ENCODE measurements at regions not wholly inside any gene's neighbourhood (a gene's known extent, or its start where the extent isn't known, plus 50 kb on each side); places are given as distances from the start of the nearest gene placed in this dataset.
A peak's percentile ranks its signal among the peaks of the same experiment; 100 is the strongest.
"Not testable (repeated sequence)": the region's sequence is repeated elsewhere in the genome, so short reads cannot be mapped to it uniquely, and the experiment has no call there.

- no peak for DNase-seq
Observed at GRCh38 chrX:113996781-113997180, 587.1 kb upstream of the HTR2C start.

GRCh38 chrX:113991720-113992119 lies 592.2 kb upstream of the HTR2C start:
- DNase-seq = not testable (repeated sequence)

GRCh38 chrX:113990669-113991068 lies 593.2 kb upstream of the HTR2C start:
- not testable (repeated sequence) for DNase-seq

- not testable (repeated sequence) for DNase-seq
Observed at GRCh38 chrX:113988315-113988935, 595.5 kb upstream of the HTR2C start.

- DNase-seq = no peak
Observed at GRCh38 chrX:113986427-113986826, 597.5 kb upstream of the HTR2C start.

- DNase-seq = no peak
Observed at GRCh38 chrX:113982766-113983165, 601.1 kb upstream of the HTR2C start.

- no peak for DNase-seq
Observed at GRCh38 chrX:113980953-113981352, 602.9 kb upstream of the HTR2C start.

GRCh38 chrX:113977887-113978286 lies 606.0 kb upstream of the HTR2C start:
- DNase-seq = no peak

- no peak for DNase-seq
Observed at GRCh38 chrX:113975441-113975840, 608.4 kb upstream of the HTR2C start.

- DNase-seq = no peak
Observed at GRCh38 chrX:113974881-113975280, 609.0 kb upstream of the HTR2C start.

GRCh38 chrX:113973706-113974105 lies 610.2 kb upstream of the HTR2C start:
- no peak for DNase-seq

- no peak for DNase-seq
Observed at GRCh38 chrX:113966791-113967190, 617.1 kb upstream of the HTR2C start.

- no peak for DNase-seq
Observed at GRCh38 chrX:113962343-113962742, 621.5 kb upstream of the HTR2C start.

GRCh38 chrX:113959912-113960626 lies 623.8 kb upstream of the HTR2C start:
- DNase-seq = no peak

GRCh38 chrX:113956936-113957335 lies 627.0 kb upstream of the HTR2C start:
- DNase-seq = no peak

GRCh38 chrX:113954297-113954696 lies 629.6 kb upstream of the HTR2C start:
- no peak for DNase-seq

- DNase-seq = no peak
Observed at GRCh38 chrX:113950081-113950678, 633.7 kb upstream of the HTR2C start.

- no peak for DNase-seq
Observed at GRCh38 chrX:113947548-113947947, 636.3 kb upstream of the HTR2C start.

GRCh38 chrX:113935518-113935917 lies 648.4 kb upstream of the HTR2C start:
- no peak for DNase-seq

GRCh38 chrX:113933931-113934330 lies 650.0 kb upstream of the HTR2C start:
- DNase-seq = no peak

- DNase-seq = peak; percentile 4 to 58
Observed at GRCh38 chrX:113929004-113929403, 654.9 kb upstream of the HTR2C start.

- DNase-seq = no peak
Observed at GRCh38 chrX:113920661-113921060, 663.2 kb upstream of the HTR2C start.

GRCh38 chrX:113919387-113919786 lies 664.5 kb upstream of the HTR2C start:
- DNase-seq = no peak

GRCh38 chrX:113906168-113906567 lies 677.7 kb upstream of the HTR2C start:
- no peak for DNase-seq

All from NCI-H526 (cell line).